ENCODE measurements at regions not wholly inside any gene's neighbourhood (a gene's known extent, or its start where the extent isn't known, plus 50 kb on each side); places are given as distances from the start of the nearest gene placed in this dataset.

DNA sequence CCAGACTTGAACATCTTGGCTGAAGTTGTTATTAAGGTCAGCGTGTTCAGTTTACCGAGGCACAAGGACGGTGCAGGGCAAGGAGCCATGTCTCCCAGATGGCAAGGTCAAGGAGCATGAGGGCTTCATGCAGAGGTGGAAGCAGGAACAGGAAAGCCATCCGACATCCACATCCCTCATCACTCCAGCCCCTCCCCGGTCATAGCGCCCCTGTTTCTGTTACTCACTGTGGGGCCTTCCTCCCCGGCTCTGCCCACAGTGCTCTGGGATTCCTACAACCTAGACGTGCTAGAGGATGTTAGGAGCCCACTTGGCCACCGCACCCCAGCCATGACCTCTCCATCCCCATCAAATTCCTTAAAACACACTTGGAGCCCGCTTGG lies 146.7 kb downstream of the TTLL2 start:
- no peak overlapping the region for H3K27ac ChIP-seq
- no peaks in the 10 kb centered on the region for H3K4me1 ChIP-seq
- TF ChIP-seq EP300 (IDR thresholded peaks at IDR 0.05) (no peak), POLR2AphosphoS5 (IDR thresholded peaks at IDR 0.05) (no peak)
- TF ChIP-seq, protein P1, sequence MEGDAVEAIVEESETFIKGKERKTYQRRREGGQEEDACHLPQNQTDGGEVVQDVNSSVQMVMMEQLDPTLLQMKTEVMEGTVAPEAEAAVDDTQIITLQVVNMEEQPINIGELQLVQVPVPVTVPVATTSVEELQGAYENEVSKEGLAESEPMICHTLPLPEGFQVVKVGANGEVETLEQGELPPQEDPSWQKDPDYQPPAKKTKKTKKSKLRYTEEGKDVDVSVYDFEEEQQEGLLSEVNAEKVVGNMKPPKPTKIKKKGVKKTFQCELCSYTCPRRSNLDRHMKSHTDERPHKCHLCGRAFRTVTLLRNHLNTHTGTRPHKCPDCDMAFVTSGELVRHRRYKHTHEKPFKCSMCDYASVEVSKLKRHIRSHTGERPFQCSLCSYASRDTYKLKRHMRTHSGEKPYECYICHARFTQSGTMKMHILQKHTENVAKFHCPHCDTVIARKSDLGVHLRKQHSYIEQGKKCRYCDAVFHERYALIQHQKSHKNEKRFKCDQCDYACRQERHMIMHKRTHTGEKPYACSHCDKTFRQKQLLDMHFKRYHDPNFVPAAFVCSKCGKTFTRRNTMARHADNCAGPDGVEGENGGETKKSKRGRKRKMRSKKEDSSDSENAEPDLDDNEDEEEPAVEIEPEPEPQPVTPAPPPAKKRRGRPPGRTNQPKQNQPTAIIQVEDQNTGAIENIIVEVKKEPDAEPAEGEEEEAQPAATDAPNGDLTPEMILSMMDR (IDR thresholded peaks at IDR 0.05): no peak
- H3K9me3 ChIP-seq: no peaks in the 10 kb centered on the region
- no peaks in the 10 kb centered on the region for H3K27me3 ChIP-seq
- H3K4me3 ChIP-seq: no peak overlapping the region
- WGBS: 90% methylated on average over 10 of the region's 10 CpGs
- peak; percentile 43 to 59 for DNase-seq (ENCODE audit: low spot score in 2 of 2)
- no peaks in the 10 kb centered on the region for H3K36me3 ChIP-seq

DNA sequence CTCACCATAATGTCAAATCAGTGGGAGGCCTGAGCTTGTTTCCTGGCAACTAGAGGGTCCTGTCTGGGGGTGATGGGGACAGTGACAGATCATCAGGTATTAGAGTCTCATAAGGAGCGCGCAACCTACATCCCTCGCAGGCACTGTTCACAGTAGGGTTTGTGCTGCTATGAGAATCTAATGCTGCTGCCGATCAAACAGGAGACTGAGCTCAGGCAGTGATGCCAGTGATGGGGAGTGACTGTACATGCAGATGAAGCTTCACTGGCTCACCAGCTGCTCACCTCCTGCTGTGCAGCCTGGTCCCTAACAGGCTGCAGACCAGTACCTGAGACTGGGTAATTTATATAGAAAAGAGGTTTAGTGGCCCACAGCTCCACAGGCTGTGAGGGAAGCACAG lies 147.3 kb downstream of the TTLL2 start:
- Histone ChIP-seq H3K27me3 (no peaks in the 10 kb centered on the region), H3K9me3 (no peaks in the 10 kb centered on the region), H3K4me3 (no peak overlapping the region), H3K4me1 (no peaks in the 10 kb centered on the region), H3K36me3 (no peaks in the 10 kb centered on the region), H3K27ac (no peak overlapping the region)
- peak; percentile 31 to 34 for DNase-seq (ENCODE audit: low spot score in 2 of 2)
- TF ChIP-seq POLR2A (IDR thresholded peaks at IDR 0.05): no peak
- no peak for TF ChIP-seq EP300 (IDR thresholded peaks at IDR 0.05)
- TF ChIP-seq, protein P1 (IDR thresholded peaks at IDR 0.05): no peak
- no peak for TF ChIP-seq POLR2AphosphoS5 (IDR thresholded peaks at IDR 0.05)
- 95% methylated on average over 3 of the region's 4 CpGs for WGBS

- H3K36me3 ChIP-seq: no peaks in the 10 kb centered on the region
- 67% methylated on average over 1 of the region's 1 CpG for WGBS
- no peak overlapping the region for H3K27ac ChIP-seq
- H3K4me3 ChIP-seq: no peak overlapping the region
- DNase-seq (ENCODE audit: low spot score in 2 of 2): peak in 1 of 2 donors; percentile 18
- H3K9me3 ChIP-seq: no peaks in the 10 kb centered on the region
- no peaks in the 10 kb centered on the region for H3K4me1 ChIP-seq
- TF ChIP-seq POLR2AphosphoS5 (IDR thresholded peaks at IDR 0.05) (no peak), POLR2A (IDR thresholded peaks at IDR 0.05) (no peak), EP300 (IDR thresholded peaks at IDR 0.05) (no peak)
- TF ChIP-seq, protein P1 (IDR thresholded peaks at IDR 0.05): no peak
- H3K27me3 ChIP-seq: no peaks in the 10 kb centered on the region
Measured at GRCh38 chr6:167472880-167473279, 148.0 kb downstream of the TTLL2 start.

DNA sequence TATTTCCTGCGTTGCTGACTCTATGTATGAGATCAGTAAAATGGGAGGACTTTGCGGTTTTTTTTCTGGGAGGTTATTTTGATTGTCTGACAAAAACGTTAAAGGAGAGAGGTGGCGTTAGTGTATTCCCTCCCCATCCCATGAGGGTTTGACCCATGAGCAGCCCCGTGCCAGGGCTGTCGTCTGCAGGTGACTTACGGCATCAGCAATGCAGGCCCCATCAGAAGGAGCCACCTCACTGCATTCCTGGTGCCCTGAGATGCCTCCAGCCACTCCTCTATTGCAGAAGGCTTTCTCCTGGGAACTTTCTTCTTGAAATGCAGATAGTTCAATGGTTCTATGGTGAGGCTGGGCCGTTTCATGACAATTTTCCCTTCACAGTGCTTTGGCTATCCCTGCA lies 149.3 kb downstream of the TTLL2 start:
- DNase-seq (ENCODE audit: low spot score in 2 of 2): peak in 1 of 2 donors; percentile 21
- TF ChIP-seq, protein P1 (IDR thresholded peaks at IDR 0.05): no peak
- no peak for TF ChIP-seq POLR2AphosphoS5 (IDR thresholded peaks at IDR 0.05)
- TF ChIP-seq EP300 (IDR thresholded peaks at IDR 0.05): no peak
- no peak for TF ChIP-seq POLR2A (IDR thresholded peaks at IDR 0.05)
- WGBS: 82% methylated on average over 8 of the region's 8 CpGs

GRCh38 chr6:167474725-167475124 lies 149.8 kb downstream of the TTLL2 start:
- 62% methylated on average over 3 of the region's 3 CpGs for WGBS
- TF ChIP-seq, protein P1 (IDR thresholded peaks at IDR 0.05): no peak
- TF ChIP-seq EP300 (IDR thresholded peaks at IDR 0.05): no peak
- TF ChIP-seq POLR2AphosphoS5 (IDR thresholded peaks at IDR 0.05): no peak
- no peak for TF ChIP-seq POLR2A (IDR thresholded peaks at IDR 0.05)
- H3K27ac ChIP-seq: no peak overlapping the region
- no peaks in the 10 kb centered on the region for H3K9me3 ChIP-seq
- no peaks in the 10 kb centered on the region for H3K36me3 ChIP-seq
- H3K4me3 ChIP-seq: no peak overlapping the region
- peaks cover 4% of the 10 kb centered on the region for H3K4me1 ChIP-seq
- peaks cover 1% of the 10 kb centered on the region for H3K27me3 ChIP-seq
- peak; percentile 44 to 52 for DNase-seq (ENCODE audit: low spot score in 2 of 2)

More for the DNA sequence above, 149.3 kb downstream of the TTLL2 start:
- no peak overlapping the region for H3K27ac ChIP-seq
- H3K27me3 ChIP-seq: no peaks in the 10 kb centered on the region
- no peak overlapping the region for H3K4me3 ChIP-seq
- no peaks in the 10 kb centered on the region for H3K4me1 ChIP-seq
- no peaks in the 10 kb centered on the region for H3K36me3 ChIP-seq
- H3K9me3 ChIP-seq: no peaks in the 10 kb centered on the region

Measured in suprapubic skin (tissue), 4 donors.